PFSK-1 (cell line): ENCODE measurements at regions not wholly inside any gene's neighbourhood (a gene's known extent, or its start where the extent isn't known, plus 50 kb on each side); places are given as distances from the start of the nearest gene placed in this dataset.

Experiments
- FOXP2 ChIP-seq: optimal IDR thresholded peaks from 2 replicates; pipeline ENCODE3; 2011; ENCODE audit warnings: borderline replicate concordance, control low read depth, inconsistent platforms; ENCODE audit not compliant: insufficient read depth; ENCODE audit errors: extremely low read length, extremely low read depth
- POLR2AphosphoS5 ChIP-seq: IDR thresholded peaks from 2 replicates; pipeline ENCODE4 v1.6.1; 2012; ENCODE audit warnings: low read depth, mild to moderate bottlenecking, control low read depth, low read length, moderate library complexity
- REST ChIP-seq, 2 experiments: IDR thresholded peaks; 2 replicates each; pipeline versions ENCODE4 v1.6.1 to v1.8.0; 2011 to 2012; ENCODE audit warnings: low read depth in 2 of 2, low read length in 2 of 2, control low read depth in 1 of 2, inconsistent platforms in 1 of 2, mild to moderate bottlenecking in 1 of 2, moderate library complexity in 1 of 2; ENCODE audit not compliant: insufficient read depth in 1 of 2
- SIN3A ChIP-seq: IDR thresholded peaks from 2 replicates; pipeline ENCODE4 v1.6.1; 2012; ENCODE audit warnings: mild to moderate bottlenecking, low read length, moderate library complexity, borderline replicate concordance; ENCODE audit not compliant: insufficient read depth
- TAF1 ChIP-seq: IDR thresholded peaks from 2 replicates; pipeline ENCODE4 v1.6.1; 2012; ENCODE audit warnings: low read length, control low read depth, borderline replicate concordance; ENCODE audit not compliant: insufficient read depth

- TF ChIP-seq TAF1 (no peak), POLR2AphosphoS5 (no peak), SIN3A (no peak), REST (IDR thresholded peaks at IDR 0.05; ENCODE audit: insufficient read depth in 1 of 2, low read depth in 2 of 2, low read length in 2 of 2) (no peak), FOXP2 (no peak)
Observed at GRCh38 chr4:62872856-62873255, 1536.4 kb downstream of the TECRL start.
